ENCODE measurements at regions not wholly inside any gene's neighbourhood (a gene's known extent, or its start where the extent isn't known, plus 50 kb on each side); places are given as distances from the start of the nearest gene placed in this dataset.
"Not testable (repeated sequence)": the region's sequence is repeated elsewhere in the genome, so short reads cannot be mapped to it uniquely, and the experiment has no call there.

DNA sequence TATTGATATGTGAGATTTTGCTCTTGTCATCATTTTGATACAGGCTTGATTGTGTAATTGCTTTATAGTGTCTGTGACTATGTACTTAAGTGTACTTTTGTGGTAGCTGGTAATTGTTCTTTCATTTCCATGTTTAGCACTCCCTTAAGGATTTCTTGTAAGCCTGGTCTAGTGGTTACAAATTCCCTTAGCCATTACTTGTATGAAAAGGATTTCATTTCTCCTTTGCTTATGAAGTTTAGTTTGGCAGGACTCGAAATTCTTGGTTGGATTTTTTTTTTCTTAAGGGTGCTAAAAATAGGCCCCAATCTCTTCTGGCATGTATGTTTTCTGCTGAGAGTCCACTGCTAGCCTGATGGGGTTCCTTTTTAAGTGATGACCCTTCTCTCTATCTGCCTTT is 346.8 kb downstream of the JRKL start:
- no peak overlapping the region for H3K4me3 Mint-ChIP-seq
- H3K27me3 Mint-ChIP-seq, result no peaks in the 10 kb centered on the region
- peaks cover 0 to 2% of the 10 kb centered on the region in 2 donors for H3K9me3 Mint-ChIP-seq
- H3K36me3 Mint-ChIP-seq, result no peaks in the 10 kb centered on the region
- DNase-seq, result no peak
- no peak for ATAC-seq (replicated peaks)
- H3K4me1 Mint-ChIP-seq, result no peaks in the 10 kb centered on the region
- no peak overlapping the region for H3K27ac Mint-ChIP-seq

DNA sequence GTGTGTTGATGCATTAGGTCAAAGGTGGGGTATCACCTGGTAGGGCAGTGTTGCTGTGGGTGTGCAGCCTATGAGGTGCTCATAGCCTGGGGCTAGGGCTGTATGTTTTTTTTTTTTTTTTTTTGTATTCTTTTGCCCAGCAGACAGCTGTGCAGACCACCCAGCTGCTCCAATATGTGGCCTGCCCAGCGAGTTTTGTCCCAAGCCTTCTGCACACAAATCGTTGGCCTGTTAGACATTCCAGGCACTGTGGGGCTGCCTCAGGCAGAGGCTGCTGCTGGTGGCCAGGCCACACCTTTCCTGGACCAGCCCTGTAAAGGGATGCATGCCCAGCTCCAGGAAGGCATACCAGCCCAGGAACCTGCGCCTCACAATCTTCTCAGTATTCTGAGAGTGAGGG is 348.5 kb downstream of the JRKL start:
- H3K27me3 Mint-ChIP-seq, result no peaks in the 10 kb centered on the region
- H3K27ac Mint-ChIP-seq, result no peak overlapping the region
- peaks cover 0 to 4% of the 10 kb centered on the region in 2 donors for H3K9me3 Mint-ChIP-seq
- no peaks in the 10 kb centered on the region for H3K4me1 Mint-ChIP-seq
- H3K36me3 Mint-ChIP-seq, result no peaks in the 10 kb centered on the region
- H3K4me3 Mint-ChIP-seq, result no peak overlapping the region
- ATAC-seq (replicated peaks) (no peak), DNase-seq (no peak)

DNA sequence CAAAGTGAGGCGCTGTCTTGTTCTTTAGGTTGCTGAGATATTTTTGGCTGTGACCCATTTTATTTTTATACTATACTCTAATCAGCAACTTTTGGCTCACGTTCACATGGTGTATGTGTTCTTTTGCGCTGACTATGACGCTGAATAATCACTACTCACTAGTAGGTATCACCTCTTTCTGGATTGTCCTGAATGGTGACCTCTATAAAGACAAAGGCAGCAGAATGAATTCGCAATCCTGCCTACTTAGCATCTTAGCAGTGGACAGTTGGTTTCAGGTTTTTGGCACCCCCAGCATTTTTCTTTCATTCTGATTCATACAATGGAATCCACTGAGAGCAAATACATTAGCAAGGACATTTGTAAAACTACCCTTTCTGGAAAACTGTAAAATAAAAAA is 351.3 kb downstream of the JRKL start:
- no peaks in the 10 kb centered on the region for H3K4me1 Mint-ChIP-seq
- no peak overlapping the region for H3K4me3 Mint-ChIP-seq
- peaks cover 0 to 4% of the 10 kb centered on the region in 2 donors for H3K9me3 Mint-ChIP-seq
- no peak overlapping the region for H3K27ac Mint-ChIP-seq
- ATAC-seq (replicated peaks) (no peak), DNase-seq (no peak)
- H3K27me3 Mint-ChIP-seq, result no peaks in the 10 kb centered on the region
- no peaks in the 10 kb centered on the region for H3K36me3 Mint-ChIP-seq

DNA sequence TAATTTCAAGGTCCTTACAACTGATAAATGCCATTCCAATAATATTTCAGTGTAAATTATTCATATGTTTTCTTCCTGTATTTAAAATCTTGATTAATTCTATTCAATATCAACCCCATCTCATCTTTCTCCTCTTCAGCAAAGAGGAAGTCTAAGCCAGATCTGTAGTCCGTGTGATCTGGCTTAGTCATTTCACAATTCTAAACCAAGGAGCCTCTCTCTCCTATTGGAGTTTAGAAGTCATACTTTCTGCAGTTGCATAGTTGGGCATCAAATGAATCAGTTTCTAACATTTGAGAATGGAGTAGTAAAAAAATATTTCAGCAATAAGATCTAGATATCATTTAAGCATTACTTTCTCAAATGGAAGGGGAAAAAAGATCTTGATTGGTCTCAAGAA is 354.9 kb downstream of the JRKL start:
- Mint-ChIP-seq H3K27ac (no peak overlapping the region), H3K4me1 (no peaks in the 10 kb centered on the region), H3K9me3 (peaks cover 0 to 2% of the 10 kb centered on the region in 2 donors), H3K36me3 (no peaks in the 10 kb centered on the region), H3K4me3 (no peak overlapping the region), H3K27me3 (no peaks in the 10 kb centered on the region)
- no peak for DNase-seq
- ATAC-seq (replicated peaks), result no peak

DNA sequence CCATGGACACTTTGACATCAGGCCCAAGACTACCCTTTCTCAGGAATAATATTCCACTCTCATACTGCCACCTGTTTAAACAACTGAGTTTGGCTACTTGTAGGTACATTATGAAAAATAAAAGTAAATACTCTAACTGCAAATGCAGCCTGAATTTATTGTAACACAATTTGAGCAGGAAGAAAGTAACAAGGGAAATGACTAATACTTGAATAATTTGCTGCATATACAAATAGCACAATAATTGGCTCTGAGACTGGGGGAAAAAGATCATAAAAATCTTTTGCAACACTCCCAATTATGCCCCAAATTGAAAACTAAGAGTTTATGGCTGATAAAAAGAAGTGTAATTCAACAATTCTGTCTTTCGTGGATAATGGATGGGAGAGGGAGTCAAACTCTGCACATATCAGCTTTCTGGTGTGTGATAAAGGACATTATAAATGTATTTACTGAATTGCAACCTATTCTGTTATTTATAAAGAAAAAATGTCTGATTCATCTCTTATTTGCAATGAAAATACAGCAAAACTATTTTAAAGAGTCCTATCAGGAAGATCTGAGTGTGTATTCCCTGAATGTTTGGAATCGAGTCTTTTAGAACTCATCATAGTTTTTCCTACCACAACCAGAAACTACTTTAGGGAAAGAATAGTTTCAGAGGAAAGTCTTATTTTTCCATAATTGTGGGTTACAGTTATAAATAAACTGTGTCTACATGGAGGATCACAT is 359.0 kb downstream of the JRKL start:
- Mint-ChIP-seq H3K9me3 (no peaks in the 10 kb centered on the region), H3K36me3 (no peaks in the 10 kb centered on the region), H3K27ac (no peak overlapping the region), H3K4me1 (no peaks in the 10 kb centered on the region), H3K4me3 (no peak overlapping the region), H3K27me3 (no peaks in the 10 kb centered on the region)
- DNase-seq (no peak), ATAC-seq (replicated peaks) (no peak)

DNA sequence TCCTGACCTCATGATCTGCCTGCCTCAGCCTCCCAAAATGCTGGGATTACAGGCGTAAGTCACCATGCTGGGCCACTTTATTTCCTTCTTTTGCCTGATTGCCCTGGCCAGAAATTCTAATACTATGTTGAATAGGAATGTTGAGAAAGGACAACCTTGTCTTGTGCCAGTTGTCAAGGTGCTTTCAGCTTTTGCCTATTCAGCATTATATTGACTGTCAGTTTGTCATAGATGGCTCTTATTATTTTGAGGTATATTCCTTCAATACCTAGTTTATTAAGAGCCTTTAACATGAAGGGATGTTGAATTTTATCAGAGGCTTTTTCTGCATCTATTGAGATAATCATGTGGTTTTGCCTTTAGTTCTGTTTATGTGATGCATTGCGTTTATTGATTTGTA is 362.0 kb downstream of the JRKL start:
- H3K9me3 Mint-ChIP-seq; H3K4me1 Mint-ChIP-seq; H3K27me3 Mint-ChIP-seq; DNase-seq; H3K27ac Mint-ChIP-seq; ATAC-seq (replicated peaks); H3K4me3 Mint-ChIP-seq; H3K36me3 Mint-ChIP-seq: not testable (repeated sequence)

DNA sequence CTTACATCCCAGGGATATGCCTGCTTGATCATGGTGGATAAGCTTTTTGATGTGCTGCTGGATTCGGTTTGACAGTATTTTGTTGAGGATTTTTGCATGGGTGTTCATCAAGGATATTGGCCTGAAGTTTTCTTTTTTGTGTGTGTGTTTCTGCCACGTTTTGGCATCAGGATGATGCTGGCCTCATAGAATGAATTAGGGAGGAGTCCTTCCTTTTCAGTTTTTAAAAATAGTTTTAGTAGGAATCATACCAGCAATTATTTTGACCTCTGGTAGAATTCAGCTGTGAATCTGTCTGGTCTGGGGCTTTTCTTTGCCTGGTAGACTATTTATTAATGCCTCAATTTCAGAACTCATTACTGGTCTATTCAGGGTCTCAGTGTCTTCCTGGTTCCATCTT is 362.4 kb downstream of the JRKL start:
- H3K36me3 Mint-ChIP-seq, result no peaks in the 10 kb centered on the region
- H3K4me1 Mint-ChIP-seq, result no peaks in the 10 kb centered on the region
- no peaks in the 10 kb centered on the region for H3K27me3 Mint-ChIP-seq
- ATAC-seq (replicated peaks) (no peak), DNase-seq (no peak)
- no peak overlapping the region for H3K27ac Mint-ChIP-seq
- H3K4me3 Mint-ChIP-seq, result no peak overlapping the region
- H3K9me3 Mint-ChIP-seq, result no peaks in the 10 kb centered on the region

DNA sequence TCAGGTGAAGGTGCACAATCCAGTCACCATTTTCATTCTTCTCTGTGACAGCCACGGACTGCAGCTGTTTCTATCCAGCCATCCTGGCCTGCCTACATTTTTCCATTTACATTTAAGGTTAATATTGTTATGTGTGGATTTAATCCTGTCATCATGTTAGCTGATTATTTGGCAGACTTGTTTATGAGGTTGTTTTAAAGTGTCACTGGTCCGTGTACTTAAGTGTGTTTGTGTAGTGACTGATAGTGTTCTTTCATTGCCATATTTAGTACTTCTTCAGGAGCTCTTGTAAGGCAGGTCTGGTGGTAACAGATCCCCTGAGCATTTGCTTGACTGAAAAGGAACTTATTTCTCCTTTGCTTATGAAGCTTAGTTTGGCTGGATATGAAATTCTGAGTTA is 364.2 kb downstream of the JRKL start:
- no peaks in the 10 kb centered on the region for H3K9me3 Mint-ChIP-seq
- H3K27ac Mint-ChIP-seq, result no peak overlapping the region
- no peak for ATAC-seq (replicated peaks)
- no peaks in the 10 kb centered on the region for H3K27me3 Mint-ChIP-seq
- H3K4me3 Mint-ChIP-seq, result no peak overlapping the region
- no peak for DNase-seq
- no peaks in the 10 kb centered on the region for H3K4me1 Mint-ChIP-seq
- no peaks in the 10 kb centered on the region for H3K36me3 Mint-ChIP-seq

DNA sequence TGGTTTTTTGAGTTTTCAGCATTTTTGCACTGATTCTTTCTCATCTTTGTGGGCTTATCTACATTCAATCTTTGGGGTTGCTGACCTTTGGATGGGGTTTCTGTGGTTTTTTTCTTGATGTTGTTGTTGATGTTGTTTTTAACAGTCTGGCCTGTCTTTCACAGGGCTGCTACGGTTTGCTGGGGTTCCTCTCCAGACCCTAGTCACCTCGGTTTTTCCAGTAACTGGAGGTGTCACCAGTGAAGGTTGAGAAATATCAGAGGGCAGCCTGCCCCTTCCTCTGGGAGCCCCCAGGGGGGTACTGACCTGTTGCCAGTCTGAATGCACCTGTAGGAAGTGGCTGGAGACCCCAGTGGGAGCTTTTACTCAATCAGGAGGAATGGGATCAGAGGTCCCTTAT is 365.4 kb downstream of the JRKL start:
- DNase-seq, result no peak
- Mint-ChIP-seq H3K27ac (no peak overlapping the region), H3K27me3 (no peaks in the 10 kb centered on the region), H3K36me3 (no peaks in the 10 kb centered on the region), H3K4me3 (no peak overlapping the region), H3K4me1 (no peaks in the 10 kb centered on the region), H3K9me3 (no peaks in the 10 kb centered on the region)
- no peak for ATAC-seq (replicated peaks)

DNA sequence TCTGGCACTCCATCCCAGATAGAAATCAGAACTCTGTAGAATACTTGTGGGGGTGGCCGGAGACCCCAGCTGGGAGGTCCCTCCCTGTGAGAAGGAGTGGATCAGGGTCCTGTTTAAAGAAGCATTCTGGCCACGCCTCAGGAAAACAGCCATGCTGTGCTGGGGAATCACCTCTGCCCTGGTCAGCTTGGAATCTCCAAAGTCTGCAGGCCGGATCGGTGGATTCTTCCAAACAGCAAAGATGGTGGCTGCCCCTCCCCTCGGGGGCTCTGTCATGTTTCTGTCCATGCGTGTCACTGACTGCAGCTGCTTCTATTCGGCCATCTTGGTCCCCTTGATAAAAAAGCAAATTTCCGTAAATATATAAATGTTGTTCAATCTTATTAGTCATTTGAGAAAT is 365.9 kb downstream of the JRKL start:
- Mint-ChIP-seq H3K27me3 (no peaks in the 10 kb centered on the region), H3K27ac (no peak overlapping the region), H3K9me3 (no peaks in the 10 kb centered on the region), H3K4me1 (no peaks in the 10 kb centered on the region), H3K36me3 (no peaks in the 10 kb centered on the region), H3K4me3 (no peak overlapping the region)
- no peak for DNase-seq
- ATAC-seq (replicated peaks), result no peak

DNA sequence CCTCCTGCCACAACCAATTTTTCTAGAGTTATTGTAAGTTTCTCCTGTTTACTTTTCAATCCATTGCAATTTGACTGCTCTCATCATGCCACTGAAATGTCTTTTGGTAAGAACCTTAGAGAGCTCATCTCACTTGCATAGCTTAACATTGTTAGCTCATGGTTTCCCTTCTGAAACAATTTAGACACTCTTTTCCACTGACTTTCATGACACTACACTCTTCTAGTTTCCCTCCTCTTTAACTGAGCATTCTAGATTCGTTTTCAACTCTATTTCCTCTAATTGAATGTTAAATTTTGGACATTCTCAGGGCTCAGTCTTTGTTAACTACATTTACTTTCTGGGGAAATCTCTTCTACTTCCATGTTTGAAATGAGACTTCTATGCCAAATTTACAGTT is 369.1 kb downstream of the JRKL start:
- Mint-ChIP-seq H3K4me1 (no peaks in the 10 kb centered on the region), H3K36me3 (no peaks in the 10 kb centered on the region), H3K27ac (no peak overlapping the region), H3K4me3 (no peak overlapping the region), H3K9me3 (no peaks in the 10 kb centered on the region), H3K27me3 (no peaks in the 10 kb centered on the region)
- no peak for ATAC-seq (replicated peaks)
- no peak for DNase-seq

DNA sequence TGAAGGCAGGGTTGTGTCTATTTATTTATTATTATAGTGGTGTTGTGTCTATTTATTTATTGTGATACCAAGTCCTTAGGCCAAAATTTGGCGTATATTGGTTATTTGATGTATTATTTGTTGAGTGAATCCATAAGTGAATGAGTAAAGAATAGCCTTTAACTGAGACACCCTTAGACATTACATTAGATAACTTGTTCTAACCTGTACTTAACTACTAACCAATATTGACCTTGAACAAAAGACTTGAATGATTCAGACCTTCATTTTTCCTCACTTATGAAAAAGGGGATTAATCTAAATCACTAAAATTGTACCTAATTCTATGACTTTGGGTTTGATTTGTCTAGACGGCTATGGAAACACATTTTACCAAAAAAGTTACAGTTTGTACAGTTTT is 370.5 kb downstream of the JRKL start:
- ATAC-seq (replicated peaks) (no peak), DNase-seq (no peak)
- H3K36me3 Mint-ChIP-seq, result no peaks in the 10 kb centered on the region
- no peak overlapping the region for H3K4me3 Mint-ChIP-seq
- H3K4me1 Mint-ChIP-seq, result no peaks in the 10 kb centered on the region
- H3K9me3 Mint-ChIP-seq, result no peaks in the 10 kb centered on the region
- no peaks in the 10 kb centered on the region for H3K27me3 Mint-ChIP-seq
- no peak overlapping the region for H3K27ac Mint-ChIP-seq

DNA sequence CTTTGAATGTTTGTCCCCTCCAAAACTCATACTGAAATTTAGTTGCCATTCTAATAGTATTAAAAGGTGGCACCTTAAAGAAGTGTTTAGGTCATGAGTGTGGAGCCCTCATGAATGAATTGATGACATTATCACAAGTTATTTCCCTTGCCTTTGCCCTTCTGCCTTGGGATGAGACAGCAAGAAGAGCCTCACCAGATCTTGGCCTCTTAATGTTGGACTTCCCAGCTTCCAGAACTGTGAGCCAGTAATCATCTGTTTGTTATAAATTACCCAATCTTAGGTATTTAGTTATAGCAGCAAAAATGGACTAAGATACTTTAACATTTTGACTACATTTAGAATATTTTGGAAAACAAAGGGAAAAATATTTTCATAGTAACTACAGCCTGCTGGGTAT is 371.0 kb downstream of the JRKL start:
- Mint-ChIP-seq H3K4me1 (no peaks in the 10 kb centered on the region), H3K9me3 (no peaks in the 10 kb centered on the region), H3K4me3 (no peak overlapping the region), H3K27me3 (no peaks in the 10 kb centered on the region), H3K27ac (no peak overlapping the region), H3K36me3 (no peaks in the 10 kb centered on the region)
- DNase-seq (no peak), ATAC-seq (replicated peaks) (no peak)

DNA sequence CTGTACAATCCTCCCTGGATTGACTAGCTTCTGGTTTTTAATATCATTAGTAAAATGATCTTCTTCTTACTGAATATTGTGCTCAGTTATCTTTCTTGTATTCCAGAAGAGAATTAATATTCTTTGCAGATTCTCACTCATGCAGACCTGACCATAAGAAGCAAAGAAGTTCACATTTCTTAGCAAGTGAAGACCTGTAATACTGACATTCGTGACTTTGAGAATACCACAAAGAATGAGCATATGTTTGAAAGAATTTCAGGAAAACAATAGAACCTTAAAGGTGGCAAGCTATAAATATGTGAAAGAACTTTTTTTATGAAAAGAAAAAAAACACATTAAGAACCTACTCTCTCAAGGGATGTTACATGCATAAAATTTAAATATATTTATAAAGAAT is 371.6 kb downstream of the JRKL start:
- ATAC-seq (replicated peaks) (no peak), DNase-seq (no peak)
- Mint-ChIP-seq H3K4me1 (no peaks in the 10 kb centered on the region), H3K27ac (no peak overlapping the region), H3K27me3 (no peaks in the 10 kb centered on the region), H3K4me3 (no peak overlapping the region), H3K36me3 (no peaks in the 10 kb centered on the region), H3K9me3 (peaks cover 0 to 2% of the 10 kb centered on the region in 2 donors)

DNA sequence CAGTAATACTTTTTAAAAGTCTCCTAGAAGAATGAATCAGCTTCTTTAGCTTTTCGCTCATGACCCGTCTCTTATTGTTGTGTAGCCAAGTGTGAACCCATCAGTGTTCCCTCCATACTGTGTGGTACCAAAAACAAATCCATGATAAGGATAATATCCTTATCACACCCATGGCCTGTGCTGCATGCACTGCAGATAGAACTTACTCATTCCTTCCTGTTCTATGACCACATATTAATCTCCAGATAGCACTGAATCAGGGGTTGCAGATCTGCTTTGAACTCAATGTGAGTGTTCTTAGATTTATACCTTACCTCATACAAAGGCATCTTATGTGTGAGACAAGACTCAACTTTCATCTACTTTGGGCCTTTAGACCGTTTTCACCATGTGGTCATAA is 373.4 kb downstream of the JRKL start:
- no peaks in the 10 kb centered on the region for H3K36me3 Mint-ChIP-seq
- ATAC-seq (replicated peaks) (no peak), DNase-seq (no peak)
- H3K9me3 Mint-ChIP-seq, result peaks cover 0 to 4% of the 10 kb centered on the region in 2 donors
- H3K27me3 Mint-ChIP-seq, result no peaks in the 10 kb centered on the region
- no peak overlapping the region for H3K27ac Mint-ChIP-seq
- H3K4me3 Mint-ChIP-seq, result no peak overlapping the region
- no peaks in the 10 kb centered on the region for H3K4me1 Mint-ChIP-seq

DNA sequence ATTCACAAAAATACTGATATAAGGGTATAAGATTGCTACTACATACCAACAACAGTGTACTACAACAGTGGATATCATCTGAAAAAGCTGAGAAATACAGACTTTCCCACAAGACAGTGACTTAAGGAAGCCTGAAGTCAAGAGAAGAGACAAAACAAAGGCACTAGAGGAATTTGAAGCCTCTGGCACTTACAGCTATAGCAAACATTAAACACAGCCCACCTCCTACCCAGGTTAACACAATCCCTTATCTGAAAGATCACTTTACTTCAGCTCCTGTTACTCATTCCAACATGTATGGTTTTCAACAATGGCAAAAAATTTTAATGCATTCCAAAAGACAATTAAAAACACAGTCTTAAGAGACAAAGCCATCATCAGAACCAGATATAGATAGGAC is 388.5 kb downstream of the JRKL start:
- Mint-ChIP-seq H3K4me3 (no peak overlapping the region), H3K36me3 (no peaks in the 10 kb centered on the region), H3K9me3 (peaks cover 4 to 5% of the 10 kb centered on the region in 2 donors), H3K27ac (no peak overlapping the region), H3K4me1 (no peaks in the 10 kb centered on the region), H3K27me3 (no peaks in the 10 kb centered on the region)
- ATAC-seq (replicated peaks) (no peak), DNase-seq (no peak)
